ENCODE measurements at regions not wholly inside any gene's neighbourhood (a gene's known extent, or its start where the extent isn't known, plus 50 kb on each side); places are given as distances from the start of the nearest gene placed in this dataset.

- TF ChIP-seq CTCF (conservative IDR thresholded peaks at IDR 0.05) (no peak), ZFX (IDR thresholded peaks at IDR 0.05) (no peak)
Measured at GRCh38 chr4:64799751-64800150, 390.5 kb upstream of the TECRL start.
